Kidney (tissue), 13 donors: ENCODE measurements at regions not wholly inside any gene's neighbourhood (a gene's known extent, or its start where the extent isn't known, plus 50 kb on each side); places are given as distances from the start of the nearest gene placed in this dataset.

ENCODE experiments used
- DNase-seq, 5 donors: peaks; one replicate each; pipeline ENCODE4 v3.0.0-alpha.2; 2013 to 2020
- FAIRE-seq: peaks from 2 replicates; lab custom pipeline; 2012; peaks lifted over from hg19 to GRCh38; lab: Jason Lieb, UNC
- H3K27ac ChIP-seq, 2 donors: one replicate each; pipeline ENCODE4 v1.7.0; 2013; ENCODE audit warnings: low read depth in 2 of 2, low read length in 2 of 2, inconsistent platforms in 1 of 2
- H3K27me3 ChIP-seq: one replicate; pipeline ENCODE4 v1.7.1; 2013; ENCODE audit warnings: low read length, inconsistent platforms; ENCODE audit not compliant: control insufficient read depth, insufficient read depth
- H3K36me3 ChIP-seq, 3 donors: one replicate each; pipeline versions ENCODE4 v1.7.0 to v1.7.1; 2013; ENCODE audit warnings: low read length in 3 of 3, control low read depth in 1 of 3, inconsistent platforms in 1 of 3; ENCODE audit not compliant: insufficient read depth in 3 of 3, control insufficient read depth in 2 of 3
- H3K4me1 ChIP-seq, 3 donors: one replicate each; pipeline versions ENCODE4 v1.7.0 to v1.7.1; 2013; ENCODE audit warnings: low read length in 3 of 3, inconsistent platforms in 1 of 3, low read depth in 1 of 3; ENCODE audit not compliant: control insufficient read depth in 2 of 3, insufficient read depth in 2 of 3
- H3K4me3 ChIP-seq, 3 donors: one replicate each; pipeline versions ENCODE4 v1.7.0 to v1.8.1; 2013; ENCODE audit warnings: low read length in 3 of 3, control low read depth in 1 of 3, inconsistent platforms in 1 of 3
- H3K9ac ChIP-seq, 3 donors: one replicate each; pipeline versions ENCODE4 v1.7.0 to v1.7.1; 2013; ENCODE audit warnings: low read length in 3 of 3, control low read depth in 1 of 3, inconsistent platforms in 1 of 3
- H3K9me3 ChIP-seq, 3 donors: one replicate each; pipeline versions ENCODE4 v1.7.0 to v1.7.1; 2013; ENCODE audit warnings: low read length in 3 of 3, control low read depth in 1 of 3, inconsistent platforms in 1 of 3; ENCODE audit not compliant: control insufficient read depth in 2 of 3, insufficient read depth in 1 of 3
- CTCF ChIP-seq: IDR thresholded peaks from 3 replicates; pipeline ENCODE4 v1.5.1; 2012; ENCODE audit warnings: mild to moderate bottlenecking, moderate library complexity, borderline replicate concordance; ENCODE audit not compliant: insufficient read depth; ENCODE audit errors: extremely low read depth
- intact Hi-C: fragments of 100-400 bp; cut with DNase I; formaldehyde crosslinking; loops from one replicate; pipeline ENCODE4 v1.11.1; 2022
- donor health status: control.
- donor health status: control.
- donor health status: control.
- donor health status: control.
- donor health status: control.
- donor health status: DM: yes; HTN: yes; CAD: no.
- donor health status: Normal renal cell carcinoma (clear cell type).

- intact Hi-C loops, result no loop called here
- Histone ChIP-seq H3K9me3 (no peaks in the 10 kb centered on the region), H3K27ac (no peak overlapping the region), H3K27me3 (no peaks in the 10 kb centered on the region), H3K4me3 (no peak overlapping the region), H3K4me1 (no peaks in the 10 kb centered on the region), H3K36me3 (no peaks in the 10 kb centered on the region), H3K9ac (no peak overlapping the region)
- TF ChIP-seq CTCF, result no peak
- DNase-seq (no peak), FAIRE-seq (no peak)
Observed at GRCh38 chr13:104375614-104376013, 1309.4 kb upstream of the SLC10A2 start.

DNA sequence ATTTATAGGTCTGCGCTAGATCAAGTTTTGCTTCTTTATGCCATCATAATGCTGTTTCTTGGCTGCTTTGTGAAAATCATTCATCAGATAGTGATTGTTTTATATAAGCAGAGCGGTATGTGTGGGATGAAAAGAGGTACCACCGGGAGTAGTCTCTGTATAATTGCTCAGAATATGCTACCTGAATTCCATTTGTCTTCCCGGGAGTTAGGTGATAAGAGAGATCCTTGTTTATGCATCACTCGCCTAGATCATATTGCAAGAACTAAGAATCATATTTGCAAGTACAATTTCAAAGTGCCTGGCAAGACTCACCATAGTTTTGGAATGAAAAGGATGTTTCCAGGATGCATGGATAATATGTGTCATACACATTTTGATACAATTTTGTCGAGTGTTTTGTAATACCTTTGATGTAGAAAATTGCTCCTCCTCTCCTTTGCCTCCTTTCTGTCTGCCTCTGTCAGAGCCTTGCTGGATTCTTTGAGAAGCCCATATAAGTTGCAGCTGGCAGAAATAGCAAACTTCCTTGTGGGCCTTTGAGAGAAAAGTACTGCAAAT is 1306.0 kb upstream of the SLC10A2 start:
- Histone ChIP-seq H3K36me3 (no peaks in the 10 kb centered on the region), H3K9me3 (no peaks in the 10 kb centered on the region), H3K4me1 (no peaks in the 10 kb centered on the region), H3K4me3 (no peak overlapping the region), H3K27ac (no peak overlapping the region), H3K9ac (no peak overlapping the region), H3K27me3 (no peaks in the 10 kb centered on the region)
- no peak for TF ChIP-seq CTCF
- intact Hi-C loops, result no loop called here
- FAIRE-seq, result no peak
- DNase-seq, result peak in 1 of 5 donors; percentile 6

DNA sequence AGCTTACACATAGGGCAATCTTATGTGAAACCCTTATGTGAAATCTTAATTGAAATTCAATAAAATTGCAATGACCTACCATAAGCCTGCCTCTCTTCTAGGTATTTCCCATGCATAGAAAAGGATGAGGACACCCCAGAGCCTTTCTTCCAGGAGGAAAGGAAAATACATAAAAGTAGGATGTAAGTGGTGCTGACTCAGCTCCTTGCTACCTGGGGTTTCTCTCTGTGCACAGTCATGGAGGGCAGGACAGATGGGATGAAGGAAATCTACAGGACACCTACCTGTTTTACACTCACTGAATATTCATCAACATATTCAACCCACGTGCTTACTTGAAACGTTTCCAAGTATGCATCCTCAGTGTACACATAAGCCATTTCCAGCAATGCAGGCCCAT is 1299.2 kb upstream of the SLC10A2 start:
- no peak overlapping the region for H3K27ac ChIP-seq
- DNase-seq (no peak), FAIRE-seq (no peak)
- H3K4me1 ChIP-seq, result no peaks in the 10 kb centered on the region
- TF ChIP-seq CTCF, result no peak
- intact Hi-C loops, result no loop called here
- no peaks in the 10 kb centered on the region for H3K27me3 ChIP-seq
- H3K36me3 ChIP-seq, result no peaks in the 10 kb centered on the region
- H3K4me3 ChIP-seq, result no peak overlapping the region
- no peaks in the 10 kb centered on the region for H3K9me3 ChIP-seq
- no peak overlapping the region for H3K9ac ChIP-seq
